ENCODE measurements at regions not wholly inside any gene's neighbourhood (a gene's known extent, or its start where the extent isn't known, plus 50 kb on each side); places are given as distances from the start of the nearest gene placed in this dataset.

GRCh38 chr2:188238386-188238785 is 53.3 kb upstream of the GULP1 start:
- DNase-seq (ENCODE audit: low read depth), result no peak
- no peak for TF ChIP-seq CTCF (conservative IDR thresholded peaks at IDR 0.05; ENCODE audit: control insufficient read depth, insufficient read depth, low read depth, low read length)
- H3K4me3 ChIP-seq (ENCODE audit: control insufficient read depth, low read depth, low read length), result no peak overlapping the region

Data from fibroblast of mammary gland (primary cell).